ENCODE measurements at regions not wholly inside any gene's neighbourhood (a gene's known extent, or its start where the extent isn't known, plus 50 kb on each side); places are given as distances from the start of the nearest gene placed in this dataset.

- TF ChIP-seq ZSCAN30 (tag by site-specific recombination; IDR thresholded peaks at IDR 0.05) (no peak), CTCF (tag by site-specific recombination; IDR thresholded peaks at IDR 0.05) (no peak), ZNF146 (tag by site-specific recombination; IDR thresholded peaks at IDR 0.05) (no peak), ZNF175 (tag by site-specific recombination; IDR thresholded peaks at IDR 0.05) (no peak), ZNF140 (tag by site-specific recombination; IDR thresholded peaks at IDR 0.05) (no peak), ZNF274 (IDR thresholded peaks at IDR 0.05; ENCODE audit: low read length) (no peak), ZNF274 (tag by site-specific recombination; IDR thresholded peaks at IDR 0.05; ENCODE audit: borderline replicate concordance) (no peak), ZBTB49 (tag by site-specific recombination; IDR thresholded peaks at IDR 0.05; ENCODE audit: low read depth) (no peak), ZBTB7A (tag by site-specific recombination; IDR thresholded peaks at IDR 0.05; ENCODE audit: low read depth) (no peak), ZNF426 (tag by site-specific recombination; IDR thresholded peaks at IDR 0.05) (no peak), ZNF76 (tag by site-specific recombination; IDR thresholded peaks at IDR 0.05; ENCODE audit: borderline replicate concordance, low read depth) (no peak)
These were observed 200.7 kb downstream of the LURAP1L start for GRCh38 chr9:12975496-12975895.
